KMS-11 (cell line): ENCODE measurements at regions not wholly inside any gene's neighbourhood (a gene's known extent, or its start where the extent isn't known, plus 50 kb on each side); places are given as distances from the start of the nearest gene placed in this dataset.

ENCODE experiments used
- H2AFZ ChIP-seq: fragments of 200-600 bp; sonication (generic); 2 replicates; pipeline ENCODE4 v1.6.1; 2016; ENCODE audit warnings: antibody characterized with exemption, mixed run types, low read depth
- H3K27ac ChIP-seq: fragments of 200-600 bp; sonication (generic); 2 replicates; pipeline ENCODE4 v1.6.1; 2016; ENCODE audit warnings: mild to moderate bottlenecking, mixed run types
- H3K27me3 ChIP-seq: fragments of 200-600 bp; sonication (generic); 2 replicates; pipeline ENCODE4 v1.6.1; 2017; ENCODE audit warnings: mild to moderate bottlenecking, low read depth, mixed run types, moderate library complexity; ENCODE audit not compliant: insufficient read depth
- H3K36me3 ChIP-seq: fragments of 200-600 bp; sonication (generic); 2 replicates; pipeline ENCODE4 v1.6.1; 2017; ENCODE audit warnings: mild to moderate bottlenecking, mixed run types; ENCODE audit not compliant: insufficient read depth
- H3K4me1 ChIP-seq: fragments of 200-600 bp; sonication (generic); 2 replicates; pipeline ENCODE4 v1.6.1; 2016; ENCODE audit warnings: mild to moderate bottlenecking, low read depth, mixed run types; ENCODE audit not compliant: poor library complexity, severe bottlenecking
- H3K4me2 ChIP-seq: fragments of 200-600 bp; sonication (generic); 2 replicates; pipeline ENCODE4 v1.7.0; 2016; ENCODE audit warnings: mild to moderate bottlenecking, mixed run types
- H3K4me3 ChIP-seq: fragments of 200-600 bp; sonication (generic); IDR thresholded peaks from 2 replicates; pipeline ENCODE4 v1.6.1; 2017; ENCODE audit warnings: low read depth, low read length, mixed read lengths; ENCODE audit not compliant: insufficient read depth
- H3K79me2 ChIP-seq: fragments of 200-600 bp; sonication (generic); 2 replicates; pipeline ENCODE4 v1.6.1; 2016; ENCODE audit warnings: low read depth, mixed run types; ENCODE audit not compliant: insufficient read depth
- H3K9ac ChIP-seq: fragments of 200-600 bp; sonication (generic); 2 replicates; pipeline ENCODE4 v1.6.1; 2016; ENCODE audit warnings: mild to moderate bottlenecking, mixed run types
- H4K20me1 ChIP-seq: fragments of 200-600 bp; sonication (generic); 2 replicates; pipeline ENCODE4 v1.6.1; 2016; ENCODE audit warnings: mild to moderate bottlenecking, mixed run types; ENCODE audit not compliant: insufficient read depth
- TF ChIP-seq, protein P1 (sequence below): fragments of 200-600 bp; sonication (generic); conservative IDR thresholded peaks from 2 replicates; pipeline ENCODE4 v1.6.1; 2017; ENCODE audit warnings: low read depth, mild to moderate bottlenecking, antibody characterized with exemption, low read length, moderate library complexity, mixed read lengths

GRCh38 chr2:6418291-6418690 lies 447.4 kb downstream of the CMPK2 start:
- Histone ChIP-seq H3K4me2 (no peak overlapping the region), H3K79me2 (no peaks in the 10 kb centered on the region), H3K27me3 (no peaks in the 10 kb centered on the region), H4K20me1 (no peaks in the 10 kb centered on the region), H3K9ac (no peak overlapping the region), H3K4me1 (no peaks in the 10 kb centered on the region), H3K4me3 (no peak overlapping the region), H2AFZ (no peak overlapping the region), H3K27ac (no peak overlapping the region), H3K36me3 (no peaks in the 10 kb centered on the region)
- TF ChIP-seq, protein P1, sequence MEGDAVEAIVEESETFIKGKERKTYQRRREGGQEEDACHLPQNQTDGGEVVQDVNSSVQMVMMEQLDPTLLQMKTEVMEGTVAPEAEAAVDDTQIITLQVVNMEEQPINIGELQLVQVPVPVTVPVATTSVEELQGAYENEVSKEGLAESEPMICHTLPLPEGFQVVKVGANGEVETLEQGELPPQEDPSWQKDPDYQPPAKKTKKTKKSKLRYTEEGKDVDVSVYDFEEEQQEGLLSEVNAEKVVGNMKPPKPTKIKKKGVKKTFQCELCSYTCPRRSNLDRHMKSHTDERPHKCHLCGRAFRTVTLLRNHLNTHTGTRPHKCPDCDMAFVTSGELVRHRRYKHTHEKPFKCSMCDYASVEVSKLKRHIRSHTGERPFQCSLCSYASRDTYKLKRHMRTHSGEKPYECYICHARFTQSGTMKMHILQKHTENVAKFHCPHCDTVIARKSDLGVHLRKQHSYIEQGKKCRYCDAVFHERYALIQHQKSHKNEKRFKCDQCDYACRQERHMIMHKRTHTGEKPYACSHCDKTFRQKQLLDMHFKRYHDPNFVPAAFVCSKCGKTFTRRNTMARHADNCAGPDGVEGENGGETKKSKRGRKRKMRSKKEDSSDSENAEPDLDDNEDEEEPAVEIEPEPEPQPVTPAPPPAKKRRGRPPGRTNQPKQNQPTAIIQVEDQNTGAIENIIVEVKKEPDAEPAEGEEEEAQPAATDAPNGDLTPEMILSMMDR: no peak

- TF ChIP-seq, protein P1: no peak
Measured at GRCh38 chr2:6421138-6421730, 444.5 kb downstream of the CMPK2 start.

GRCh38 chr2:6421888-6422287 lies 443.8 kb downstream of the CMPK2 start:
- no peak overlapping the region for H3K4me2 ChIP-seq
- no peak overlapping the region for H2AFZ ChIP-seq
- H3K4me3 ChIP-seq: no peak overlapping the region
- H3K9ac ChIP-seq: no peak overlapping the region
- H4K20me1 ChIP-seq: no peaks in the 10 kb centered on the region
- H3K36me3 ChIP-seq: no peaks in the 10 kb centered on the region
- TF ChIP-seq, protein P1: no peak
- H3K79me2 ChIP-seq: no peaks in the 10 kb centered on the region
- H3K4me1 ChIP-seq: no peaks in the 10 kb centered on the region
- H3K27ac ChIP-seq: no peak overlapping the region
- no peaks in the 10 kb centered on the region for H3K27me3 ChIP-seq

More at GRCh38 chr2:6421138-6421730, 444.5 kb downstream of the CMPK2 start:
- no peaks in the 10 kb centered on the region for H3K36me3 ChIP-seq
- no peaks in the 10 kb centered on the region for H3K27me3 ChIP-seq
- no peak overlapping the region for H2AFZ ChIP-seq
- no peak overlapping the region for H3K4me2 ChIP-seq
- no peak overlapping the region for H3K27ac ChIP-seq
- H3K4me1 ChIP-seq: no peaks in the 10 kb centered on the region
- H3K79me2 ChIP-seq: no peaks in the 10 kb centered on the region
- no peak overlapping the region for H3K4me3 ChIP-seq
- H3K9ac ChIP-seq: no peak overlapping the region
- H4K20me1 ChIP-seq: no peaks in the 10 kb centered on the region

- H3K9ac ChIP-seq: no peak overlapping the region
- no peak overlapping the region for H3K27ac ChIP-seq
- no peaks in the 10 kb centered on the region for H3K4me1 ChIP-seq
- no peaks in the 10 kb centered on the region for H3K27me3 ChIP-seq
- TF ChIP-seq, protein P1: no peak
- no peak overlapping the region for H3K4me3 ChIP-seq
- H3K79me2 ChIP-seq: no peaks in the 10 kb centered on the region
- H3K36me3 ChIP-seq: no peaks in the 10 kb centered on the region
- no peak overlapping the region for H2AFZ ChIP-seq
- H3K4me2 ChIP-seq: no peak overlapping the region
- H4K20me1 ChIP-seq: no peaks in the 10 kb centered on the region
Measured at GRCh38 chr2:6423157-6423556, 442.6 kb downstream of the CMPK2 start.
